Hematopoietic multipotent progenitor cell treated with erythropoietin and hydrocortisone succinate and interleukin-3 and kit ligand, for 4 days (in vitro differentiated cells): ENCODE measurements at regions not wholly inside any gene's neighbourhood (a gene's known extent, or its start where the extent isn't known, plus 50 kb on each side); places are given as distances from the start of the nearest gene placed in this dataset.
"Not testable (repeated sequence)": the region's sequence is repeated elsewhere in the genome, so short reads cannot be mapped to it uniquely, and the experiment has no call there.

Source experiments
- DNase-seq: peaks from one replicate; pipeline ENCODE4 v3.0.0-alpha.2; 2015

DNA sequence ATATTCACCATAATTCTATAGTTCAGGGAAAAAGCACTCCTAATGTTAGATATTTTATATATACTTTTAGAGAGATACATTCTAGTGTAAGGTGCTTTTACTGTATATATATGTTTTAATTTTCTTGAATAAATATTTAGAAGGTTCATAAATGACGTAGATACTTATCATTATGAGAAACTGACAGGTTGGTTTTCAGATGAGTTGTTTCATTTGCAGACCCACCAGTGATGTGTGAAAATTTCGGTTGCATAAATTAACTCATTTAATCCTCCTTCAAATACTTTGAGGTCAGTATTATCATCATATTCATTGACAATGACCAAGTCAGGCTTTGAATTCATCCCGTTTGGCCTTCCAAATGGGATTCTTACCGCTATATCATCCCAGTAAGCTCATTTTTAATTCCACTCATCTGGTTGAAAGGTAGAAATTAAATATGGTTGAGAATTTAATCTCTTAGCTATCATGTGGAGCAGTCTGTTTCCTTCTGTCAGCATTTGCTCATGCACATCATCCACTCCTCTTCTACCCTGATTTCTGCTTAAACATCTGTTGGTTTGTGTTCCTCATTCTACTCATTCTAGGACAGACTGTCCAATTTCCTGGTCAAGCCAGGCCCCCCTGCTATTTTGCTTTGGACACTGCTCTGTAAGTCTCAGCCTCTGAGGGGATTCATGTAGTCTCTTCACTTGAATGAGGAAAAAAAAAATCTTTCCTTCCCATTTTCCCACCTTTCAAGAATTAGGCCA is 1156.6 kb downstream of the PLA2G4A start:
- no peak for DNase-seq

DNA sequence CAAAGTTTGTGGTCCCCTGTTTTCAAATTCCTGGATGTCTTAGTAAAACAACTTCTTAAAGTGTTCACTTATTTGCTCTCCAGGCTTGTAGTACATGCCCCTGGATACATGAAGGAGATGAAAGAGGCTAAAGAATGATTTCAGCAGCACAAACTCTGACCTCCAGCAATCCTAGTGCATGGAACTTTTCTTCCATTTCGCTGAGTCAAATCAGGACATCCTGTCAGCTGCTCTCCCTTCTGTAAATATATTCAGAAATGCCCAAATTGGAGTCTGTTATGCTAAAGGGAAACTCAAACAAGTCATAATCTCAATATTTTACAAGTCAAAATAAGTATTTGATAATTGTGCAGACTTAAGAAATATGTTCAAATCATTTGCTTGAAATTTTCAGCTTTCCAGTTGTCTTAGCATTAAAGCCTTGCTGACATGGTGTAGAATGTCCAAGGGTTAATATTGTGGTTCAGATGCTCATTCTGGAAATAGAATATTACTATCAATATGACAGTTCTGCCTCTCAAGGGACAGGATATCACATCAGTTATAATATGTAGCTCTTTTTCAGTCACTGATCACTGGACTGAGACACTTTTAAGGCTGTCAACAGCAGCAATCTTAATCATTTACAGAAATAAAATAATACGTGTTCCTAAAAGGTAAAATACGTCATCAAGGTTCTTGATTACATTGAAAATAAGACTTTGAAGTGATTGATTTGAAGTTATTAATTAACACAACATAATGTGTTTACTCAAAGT is 1157.3 kb downstream of the PLA2G4A start:
- DNase-seq = no peak

DNA sequence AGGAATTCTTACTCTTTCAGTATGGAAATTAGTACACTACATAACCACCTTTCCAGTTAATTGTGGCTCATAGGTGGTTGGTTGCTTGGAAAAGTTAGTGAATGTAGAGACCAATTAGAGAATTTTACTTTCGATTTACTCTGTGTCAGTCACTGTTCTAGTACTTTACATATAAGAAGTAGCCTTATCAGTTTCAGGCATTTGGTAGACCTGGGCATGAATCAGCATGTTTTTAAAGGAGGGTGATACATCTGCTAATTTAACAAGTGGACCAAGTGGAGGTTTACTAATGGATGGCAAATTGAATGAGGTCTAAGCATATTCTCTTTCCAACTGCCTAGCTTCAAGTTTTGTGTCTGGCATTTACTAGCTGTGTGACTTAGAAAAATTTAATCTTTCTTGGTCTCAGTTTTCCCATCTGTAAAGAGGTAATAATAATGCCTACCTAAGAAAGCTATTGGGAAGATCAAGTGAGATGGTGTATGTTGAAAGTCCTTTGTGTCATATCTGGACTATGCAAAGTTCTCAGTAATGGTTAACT is 1158.6 kb downstream of the PLA2G4A start:
- peak; percentile 15 for DNase-seq

DNA sequence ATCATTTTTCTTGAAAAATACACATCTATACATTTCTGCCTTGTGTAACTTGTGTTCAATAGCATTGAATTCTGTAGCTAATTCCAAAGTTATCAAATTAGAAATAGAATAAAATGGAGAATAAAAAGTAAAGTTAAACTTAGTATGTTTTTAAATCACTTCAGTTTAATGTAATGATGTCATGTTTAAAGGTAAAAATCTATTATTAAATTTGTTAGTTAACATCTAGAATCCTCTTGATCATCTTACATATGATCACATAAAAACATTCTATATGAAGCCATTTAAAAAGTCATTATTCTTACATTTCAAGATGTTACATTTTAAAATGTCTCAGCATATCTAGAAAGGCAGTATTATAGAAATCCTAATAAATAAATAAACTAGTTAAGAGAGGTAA is 1163.2 kb downstream of the PLA2G4A start:
- DNase-seq = no peak

DNA sequence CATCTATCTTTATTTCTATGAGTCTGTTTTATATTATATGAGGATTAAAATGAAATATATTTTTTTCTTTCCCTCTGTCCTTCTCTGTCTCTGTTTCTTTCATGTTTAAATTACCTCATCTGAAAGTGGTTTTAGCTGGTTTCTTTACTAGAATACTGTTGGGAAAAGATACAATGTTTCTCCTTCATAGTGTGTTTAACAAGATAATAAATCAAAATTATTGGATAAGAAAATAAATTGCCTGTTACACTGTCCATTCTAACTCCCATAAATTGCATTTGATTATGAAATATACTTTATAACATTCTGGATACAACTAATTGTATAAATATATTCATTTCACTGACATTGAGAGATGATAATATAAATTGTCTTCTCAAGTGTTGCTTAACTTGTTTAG is 1168.0 kb downstream of the PLA2G4A start:
- DNase-seq = no peak

DNA sequence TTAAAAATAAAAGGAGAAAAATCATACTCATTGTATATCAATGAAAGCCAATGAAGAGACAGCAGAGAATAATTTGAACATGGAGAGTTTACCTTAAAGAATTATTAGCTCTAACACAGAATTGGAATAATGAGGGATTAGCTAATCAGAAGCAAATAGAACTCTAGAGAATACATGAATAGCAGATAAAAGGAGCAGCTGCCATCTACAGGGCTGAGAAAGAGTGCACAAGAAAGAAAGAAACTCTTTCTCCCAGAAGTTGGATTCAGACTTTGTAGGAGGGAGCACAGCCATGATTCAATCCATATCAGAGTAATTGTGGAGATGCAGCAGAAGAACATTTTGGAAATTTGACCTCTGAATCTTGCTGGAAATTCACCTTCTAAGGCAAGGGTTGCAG is 1171.2 kb downstream of the PLA2G4A start:
- no peak for DNase-seq

DNA sequence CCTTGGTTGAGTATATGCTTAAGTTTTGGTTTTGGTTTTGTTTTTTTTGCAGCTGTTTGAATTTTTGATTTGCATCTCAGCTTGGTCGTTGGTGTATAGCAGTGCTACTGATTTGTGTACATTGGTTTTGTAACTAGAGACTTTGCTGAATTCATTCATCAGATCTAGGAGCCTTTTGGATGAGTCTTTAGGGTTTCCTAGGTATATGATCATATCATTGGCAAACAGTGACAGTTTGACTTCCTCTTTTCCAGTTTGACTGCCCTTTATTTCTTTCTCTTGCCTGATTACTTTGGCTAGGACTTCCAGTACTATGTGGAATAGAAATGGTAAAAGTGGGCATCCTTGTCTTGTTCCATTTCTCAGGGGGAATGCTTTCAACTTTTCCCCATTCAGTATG is 1174.9 kb downstream of the PLA2G4A start:
- not testable (repeated sequence) for DNase-seq

DNA sequence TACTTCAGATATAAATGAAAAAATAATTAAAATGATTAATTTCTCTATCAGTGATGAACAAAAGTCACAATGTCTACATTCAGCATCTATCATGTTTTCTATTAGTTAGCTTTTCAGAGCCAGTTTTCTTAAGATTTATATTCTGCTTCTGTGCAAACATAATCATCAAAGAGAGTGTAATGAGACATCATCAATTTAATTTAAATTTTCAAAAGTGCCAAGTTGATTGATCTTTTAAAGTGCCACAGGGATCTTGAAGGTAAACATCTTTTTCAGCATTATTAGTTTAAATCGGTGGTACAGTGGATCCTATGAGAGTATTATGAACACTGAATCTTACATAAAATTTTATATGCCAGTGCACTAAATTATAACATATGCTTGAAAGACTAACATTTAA is 1176.1 kb downstream of the PLA2G4A start:
- no peak for DNase-seq

DNA sequence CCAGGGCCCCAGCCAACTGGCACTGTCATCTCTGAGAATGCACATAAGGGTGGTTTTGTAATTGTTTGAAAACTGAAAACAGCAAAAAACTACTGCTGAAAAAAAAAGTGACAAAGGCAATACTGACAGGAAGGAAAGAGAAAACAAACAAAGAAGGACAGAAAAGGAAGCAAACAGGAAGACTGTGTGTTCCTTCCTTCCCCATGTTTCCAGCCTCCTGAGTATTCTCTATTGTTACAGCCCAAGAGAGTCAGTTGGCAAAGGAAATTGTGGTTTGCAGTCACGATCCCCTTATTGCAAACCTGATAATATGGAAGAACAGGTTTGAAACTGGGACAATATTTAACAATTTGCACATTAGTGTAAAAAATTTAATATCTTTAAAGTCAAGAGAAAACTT is 1177.6 kb downstream of the PLA2G4A start:
- peak; percentile 10 for DNase-seq

DNA sequence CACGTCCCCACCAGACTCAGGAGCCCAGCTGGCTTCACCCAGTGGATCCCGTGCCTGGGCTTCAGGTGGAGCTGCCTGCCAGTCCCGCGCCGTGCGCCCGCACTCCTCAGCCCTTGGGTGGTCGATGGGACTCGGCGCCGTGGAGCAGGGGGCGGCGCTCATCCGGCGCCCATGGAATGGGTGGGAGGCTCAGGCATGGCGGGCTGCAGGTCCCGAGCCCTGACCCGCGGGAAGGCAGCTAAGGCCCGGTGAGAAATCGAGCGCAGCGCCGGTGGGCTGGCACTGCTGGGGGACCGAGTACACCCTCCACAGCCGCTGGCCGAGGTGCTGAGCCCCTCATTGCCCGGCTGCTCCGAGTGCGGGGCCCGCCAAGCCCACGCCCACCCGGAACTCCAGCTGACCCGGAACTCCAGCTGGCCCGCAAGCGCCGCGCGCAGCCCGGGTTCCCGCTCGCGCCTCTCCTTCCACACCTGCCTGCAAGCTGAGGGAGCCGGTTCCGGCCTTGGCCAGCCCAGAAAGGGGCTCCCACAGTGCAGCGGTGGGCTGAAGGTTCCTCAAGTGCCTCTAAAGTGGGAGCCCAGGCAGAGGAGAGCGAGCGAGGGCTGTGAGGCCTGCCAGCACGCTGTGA is 1184.6 kb downstream of the PLA2G4A start:
- DNase-seq = not testable (repeated sequence)

DNA sequence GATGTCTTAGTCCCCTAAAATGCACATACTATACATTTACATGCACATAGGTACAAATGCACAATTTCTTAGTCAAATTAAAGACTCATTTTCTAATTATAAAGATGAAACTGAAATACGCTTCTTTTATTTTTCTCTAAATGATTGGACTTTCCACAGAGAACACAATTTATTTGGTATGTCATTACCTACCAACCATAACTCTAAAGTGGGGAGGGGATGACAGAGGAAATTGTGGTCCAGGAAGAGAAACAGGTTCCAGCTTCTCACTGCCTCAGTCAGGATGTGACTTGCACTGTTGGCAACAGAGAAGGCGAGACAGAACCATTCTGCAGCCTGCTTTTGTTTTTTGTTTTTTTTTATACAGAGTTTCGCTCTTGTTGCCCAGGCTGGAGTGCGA is 1189.2 kb downstream of the PLA2G4A start:
- DNase-seq = no peak

DNA sequence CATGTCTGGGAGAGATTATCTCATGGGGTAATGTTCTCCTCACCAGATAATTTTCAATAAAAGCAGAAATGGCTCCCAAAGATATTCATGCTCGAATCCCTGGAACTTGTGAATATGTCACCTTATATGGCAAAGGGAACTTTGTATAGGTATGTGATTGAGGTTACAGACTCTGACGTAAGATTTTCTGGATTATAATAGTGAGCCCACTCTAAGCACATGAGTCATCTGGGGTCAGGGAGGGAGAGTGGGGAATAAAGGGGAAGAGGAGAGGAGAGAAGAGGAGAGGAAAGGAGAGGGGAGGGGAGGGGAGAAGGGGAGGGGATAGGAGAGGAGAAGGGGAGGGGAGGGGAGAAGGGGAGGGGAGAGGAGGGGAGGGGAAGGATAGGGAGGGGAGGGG is 1193.9 kb downstream of the PLA2G4A start:
- no peak for DNase-seq

DNA sequence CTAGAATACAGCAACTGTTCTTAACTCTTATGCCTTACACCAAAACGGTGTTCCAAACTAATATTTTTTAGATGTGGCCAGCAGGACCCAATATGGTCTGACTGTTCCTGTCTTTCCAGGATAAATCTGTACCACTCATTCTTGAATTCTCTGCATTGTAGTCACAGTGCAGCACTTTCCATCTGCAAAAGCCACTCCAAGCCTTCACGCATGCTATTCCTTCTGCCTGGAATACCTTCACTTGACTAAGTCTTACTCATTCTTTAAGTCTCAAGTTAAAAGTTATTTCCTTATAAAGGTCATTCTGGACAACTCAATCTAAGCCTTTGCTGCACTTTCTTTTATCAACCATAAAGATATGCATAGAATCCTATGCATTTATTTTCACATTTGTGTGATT is 1194.5 kb downstream of the PLA2G4A start:
- no peak for DNase-seq

DNA sequence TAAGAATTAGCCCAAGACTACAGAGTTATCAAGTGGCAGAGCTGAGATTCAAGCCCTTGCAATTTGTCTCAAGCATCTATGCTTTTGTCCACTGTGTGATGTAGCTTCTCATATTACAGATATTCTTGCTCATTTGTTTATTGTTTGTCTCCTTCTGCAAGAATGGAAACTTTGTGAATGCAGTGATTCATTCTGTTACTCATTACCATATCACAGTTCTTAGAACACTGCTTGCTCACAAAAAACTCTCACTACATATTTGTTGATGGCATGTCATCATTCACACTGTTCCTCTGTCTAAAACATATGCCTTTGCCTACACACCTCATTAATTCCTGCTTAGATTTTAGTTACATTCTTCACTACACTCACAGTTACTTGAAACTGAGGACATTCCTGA is 1198.9 kb downstream of the PLA2G4A start:
- DNase-seq = no peak

DNA sequence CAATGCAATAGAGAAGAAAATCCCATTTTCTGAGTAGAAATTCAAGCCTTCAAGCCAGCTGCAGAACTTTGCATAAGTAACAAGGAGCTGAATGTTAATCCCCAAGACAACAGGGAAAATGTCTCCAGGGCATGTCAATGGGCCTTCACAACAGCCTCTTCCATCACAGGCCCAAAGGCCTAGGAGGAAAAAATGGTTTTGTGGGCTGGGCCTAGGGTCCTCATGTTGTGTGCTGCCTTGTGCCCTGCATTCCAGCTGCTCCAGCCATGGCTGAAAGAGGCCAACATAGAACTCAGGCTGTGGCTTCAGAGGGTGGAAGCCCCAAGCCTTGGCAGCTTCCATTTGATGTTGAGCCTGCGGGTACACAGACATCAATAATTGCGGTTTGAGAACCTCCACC is 1208.8 kb downstream of the PLA2G4A start:
- DNase-seq = not testable (repeated sequence)

DNA sequence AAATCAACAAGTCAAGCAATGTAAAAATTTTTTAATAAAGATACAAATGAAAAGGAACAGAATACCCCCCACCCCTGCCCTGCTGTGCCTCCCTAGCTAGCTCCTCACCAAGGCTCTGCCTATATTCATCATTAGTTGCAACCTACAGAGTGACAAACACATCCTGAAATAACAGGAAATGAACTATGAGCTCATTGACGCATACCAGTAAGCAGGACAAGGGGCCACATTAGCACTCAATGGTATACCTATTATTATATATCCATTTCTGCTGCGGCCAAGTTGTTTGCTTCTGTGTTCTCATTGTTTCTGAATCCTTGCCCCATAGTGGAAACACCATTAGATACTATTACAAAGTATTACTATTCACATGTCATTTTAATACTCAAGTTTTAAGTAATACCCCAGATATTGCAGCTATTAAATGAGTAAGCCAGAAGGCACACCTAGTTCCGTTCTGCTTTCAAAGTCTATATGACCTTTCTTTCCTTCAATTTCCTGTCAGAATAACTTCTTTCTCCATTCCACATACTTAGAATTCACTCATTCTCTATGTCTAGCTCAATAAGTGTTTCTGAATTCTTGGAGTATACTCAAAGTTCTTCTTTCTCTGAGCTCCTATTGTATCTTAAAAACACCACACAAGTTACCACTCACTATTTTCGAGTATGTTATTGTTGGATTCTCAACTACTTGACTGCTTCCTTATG is 1214.9 kb downstream of the PLA2G4A start:
- DNase-seq = no peak

DNA sequence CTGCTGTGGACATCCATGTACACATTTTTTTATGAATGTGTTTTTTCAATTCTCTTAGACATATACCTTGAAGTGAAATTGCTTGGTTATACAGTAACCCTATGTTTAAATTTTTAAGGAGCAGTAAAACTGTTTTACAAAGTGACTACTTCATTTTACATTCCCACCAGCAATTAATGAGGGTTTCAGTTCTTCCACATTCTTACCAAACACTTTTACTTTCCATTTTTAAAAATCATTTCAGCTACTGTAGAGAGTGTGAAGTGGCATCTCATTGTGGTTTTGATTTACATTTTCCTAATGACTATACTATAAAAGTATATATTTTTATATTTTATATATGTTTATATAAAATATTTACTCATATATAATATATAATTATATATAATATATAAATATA is 1221.5 kb downstream of the PLA2G4A start:
- DNase-seq = no peak

DNA sequence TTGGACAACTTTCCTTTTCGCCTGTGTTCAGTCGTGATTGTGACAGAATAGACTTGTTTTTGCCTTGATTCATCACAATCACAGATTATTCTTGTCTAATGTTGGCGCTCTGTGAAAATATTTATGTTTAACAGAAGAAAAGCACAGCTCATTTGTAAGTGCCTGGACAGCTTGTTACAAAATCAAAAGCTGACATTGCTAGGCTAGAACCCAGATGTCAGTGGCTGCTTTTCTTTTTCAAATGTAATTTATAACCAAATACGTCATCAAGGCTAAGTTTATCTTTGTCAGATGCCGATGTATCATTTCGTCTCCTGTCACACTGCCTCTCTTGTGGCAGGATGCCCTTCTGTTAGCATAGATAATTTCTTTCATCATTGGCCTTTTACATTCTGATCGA is 1227.3 kb downstream of the PLA2G4A start:
- DNase-seq = no peak

DNA sequence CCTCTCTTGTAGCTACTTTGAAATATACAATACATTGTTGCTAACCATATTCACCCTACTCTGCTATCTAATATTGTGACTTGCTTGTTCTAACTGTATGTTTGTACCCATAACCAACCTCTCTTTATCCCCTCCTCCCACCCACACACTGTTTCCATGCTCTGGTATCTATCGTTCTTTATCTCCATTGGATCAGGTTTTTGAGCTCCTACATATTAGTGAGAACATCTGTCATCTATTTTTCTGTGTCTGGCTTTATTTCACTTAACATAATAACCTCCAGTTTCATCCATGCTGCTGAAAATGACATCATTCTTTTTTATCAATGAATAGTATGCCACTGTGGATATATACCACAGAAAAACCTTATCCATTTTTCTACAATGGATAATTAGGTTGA is 1230.1 kb downstream of the PLA2G4A start:
- DNase-seq = no peak

DNA sequence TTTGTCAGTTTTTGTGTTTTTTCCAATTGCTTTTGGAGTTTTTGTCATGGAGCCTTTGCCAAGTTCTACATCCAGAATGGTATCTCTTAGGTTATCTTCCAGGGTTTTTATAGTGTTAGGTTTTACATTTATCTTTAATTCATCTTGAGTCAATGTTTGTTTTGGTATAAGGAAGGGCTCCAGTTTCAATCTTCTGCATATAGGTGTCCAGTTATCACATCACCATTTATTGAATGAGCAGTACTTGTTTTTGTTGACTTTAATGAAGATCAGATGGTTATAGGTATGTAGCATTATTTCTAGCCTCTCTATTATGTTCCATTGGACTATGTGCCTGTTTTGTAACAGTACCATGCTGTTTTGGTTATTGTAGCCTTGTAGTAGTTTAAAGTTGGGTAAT is 1233.1 kb downstream of the PLA2G4A start:
- DNase-seq = no peak

DNA sequence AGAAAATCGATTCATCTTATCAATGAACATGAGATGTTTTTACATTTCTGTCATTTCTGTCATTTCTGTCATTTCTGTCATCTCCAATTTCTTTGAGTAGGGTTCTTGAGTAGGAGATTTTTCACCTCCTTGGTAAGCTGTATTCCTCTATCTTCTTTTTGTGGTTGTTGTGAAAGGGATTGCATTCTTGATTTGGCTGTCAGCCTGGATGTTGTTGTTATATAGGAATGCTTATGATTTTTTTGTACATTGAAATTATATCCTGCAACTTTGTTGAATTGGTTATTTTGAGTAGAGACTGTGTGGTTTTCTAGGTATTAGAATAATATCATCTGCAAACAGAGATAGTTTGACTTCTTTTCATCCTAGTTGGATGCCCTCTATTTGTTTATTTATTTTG is 1233.7 kb downstream of the PLA2G4A start:
- no peak for DNase-seq

DNA sequence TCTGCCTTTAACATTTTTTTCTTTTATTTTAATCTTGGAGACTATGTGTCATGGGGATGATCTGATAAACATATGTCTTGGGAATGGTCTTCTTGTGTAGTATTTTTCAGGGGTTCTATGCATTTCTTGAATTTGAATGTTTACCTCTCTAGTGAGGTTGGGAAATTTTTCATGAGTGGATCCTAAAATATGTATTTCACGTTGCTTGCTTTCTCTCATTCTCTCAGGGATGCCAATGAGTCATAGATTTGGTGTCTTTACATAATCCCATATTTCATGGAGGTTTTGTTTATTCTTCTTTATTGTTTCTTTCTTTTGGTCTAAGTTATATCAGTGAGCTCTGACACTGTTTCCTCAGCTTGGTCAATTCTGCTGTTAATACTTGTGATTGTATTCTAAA is 1237.2 kb downstream of the PLA2G4A start:
- DNase-seq = no peak

DNA sequence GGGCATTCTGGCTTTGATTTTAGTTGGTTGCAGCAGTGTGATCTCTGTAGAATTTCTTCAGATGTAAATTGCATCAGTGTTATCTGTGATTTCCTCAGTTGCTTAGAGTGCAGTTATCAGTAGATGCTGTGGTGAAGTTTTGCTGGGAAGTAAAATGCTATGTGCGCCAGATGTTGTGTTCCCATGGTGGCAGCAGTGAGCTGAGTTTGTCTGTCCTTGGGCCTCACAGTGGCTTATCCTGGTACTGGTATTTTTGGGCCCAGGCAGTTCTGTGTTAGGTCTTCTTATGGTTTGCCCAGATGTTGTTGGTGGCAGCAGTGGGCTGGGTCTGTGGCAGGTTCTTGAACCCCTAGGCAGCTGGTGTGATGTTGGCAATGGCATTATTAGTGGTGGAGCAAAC is 1242.1 kb downstream of the PLA2G4A start:
- DNase-seq = peak; percentile 0
